HEK293 (cell line): ENCODE measurements at regions not wholly inside any gene's neighbourhood (a gene's known extent, or its start where the extent isn't known, plus 50 kb on each side); places are given as distances from the start of the nearest gene placed in this dataset.

Experiments
- CTCF ChIA-PET: fragments of 350-600 bp; formaldehyde crosslinking; extraction: SDS; loops from one replicate; lab custom pipeline; 2021; ENCODE audit warnings: antibody characterized with exemption; lab: Yijun Ruan, JAX
- POLR2A ChIA-PET: fragments of 300-600 bp; formaldehyde crosslinking; extraction: SDS; loops from one replicate; lab custom pipeline; 2020; ENCODE audit warnings: antibody characterized with exemption, inconsistent platforms; lab: Yijun Ruan, JAX
- H3K27ac ChIP-seq: fragments of 200-500 bp; sonication (Bioruptor generic); 2 replicates; pipeline ENCODE4 v1.5.1; 2014; ENCODE audit warnings: low read depth, low read length, control low read depth, inconsistent platforms; ENCODE audit errors: extremely low read depth
- H3K36me3 ChIP-seq, 2 experiments: fragments of 200-500 bp in 1 of 2; sonication (Bioruptor generic) in 1 of 2; 1 replicate in 1 of 2; 2 replicates in 1 of 2; pipeline ENCODE4 v1.5.1; 2014 to 2017; ENCODE audit warnings: inconsistent platforms in 2 of 2, low read length in 2 of 2; ENCODE audit not compliant: control insufficient read depth in 2 of 2, insufficient read depth in 1 of 2
- H3K4me1 ChIP-seq: fragments of 200-500 bp; sonication (Bioruptor generic); 2 replicates; pipeline ENCODE4 v1.5.1; 2014; ENCODE audit warnings: mild to moderate bottlenecking, low read length, inconsistent platforms; ENCODE audit not compliant: control insufficient read depth, insufficient read depth
- H3K4me3 ChIP-seq: 2 replicates; pipeline ENCODE4 v1.5.1; 2011; ENCODE audit warnings: low read depth, mild to moderate bottlenecking, control low read depth, low read length, moderate library complexity
- H3K9me3 ChIP-seq: fragments of 200-500 bp; sonication (Bioruptor generic); 2 replicates; pipeline ENCODE4 v1.5.1; 2014; ENCODE audit warnings: low read depth, low read length, inconsistent platforms; ENCODE audit not compliant: control insufficient read depth, insufficient read depth
- EGR2 ChIP-seq: fragments of 450-650 bp; formaldehyde crosslinking; IDR thresholded peaks from 2 replicates; pipeline ENCODE4 v1.5.1; 2016; ENCODE audit warnings: low read depth, missing biosample characterization, missing genetic modification characterization
- GFI1B ChIP-seq: fragments of 450-650 bp; formaldehyde crosslinking; IDR thresholded peaks from 2 replicates; pipeline ENCODE4 v1.5.1; 2016; ENCODE audit warnings: missing biosample characterization, missing genetic modification characterization
- KLF8 ChIP-seq: fragments of 450-650 bp; formaldehyde crosslinking; IDR thresholded peaks from 2 replicates; pipeline ENCODE4 v1.5.1; 2016; ENCODE audit warnings: missing biosample characterization, missing genetic modification characterization
- KLF9 ChIP-seq: fragments of 450-650 bp; formaldehyde crosslinking; IDR thresholded peaks from 2 replicates; pipeline ENCODE4 v1.5.1; 2016; ENCODE audit warnings: missing biosample characterization, missing genetic modification characterization, low read depth
- OVOL3 ChIP-seq: fragments of 450-650 bp; formaldehyde crosslinking; IDR thresholded peaks from 2 replicates; pipeline ENCODE4 v1.5.1; 2016; ENCODE audit warnings: missing biosample characterization, missing genetic modification characterization
- SCRT2 ChIP-seq: fragments of 450-650 bp; formaldehyde crosslinking; IDR thresholded peaks from 2 replicates; pipeline ENCODE4 v1.5.1; 2016; ENCODE audit warnings: missing biosample characterization, missing genetic modification characterization
- SETDB1 ChIP-seq: IDR thresholded peaks from one replicate; pipeline ENCODE4 v1.6.1; 2017; ENCODE audit warnings: mild to moderate bottlenecking, low read length, moderate library complexity, mixed read lengths; ENCODE audit not compliant: insufficient read length
- SP3 ChIP-seq: fragments of 450-650 bp; formaldehyde crosslinking; IDR thresholded peaks from 2 replicates; pipeline ENCODE4 v1.5.1; 2016; ENCODE audit warnings: missing biosample characterization, missing genetic modification characterization
- ZFP41 ChIP-seq: fragments of 450-650 bp; formaldehyde crosslinking; IDR thresholded peaks from 2 replicates; pipeline ENCODE4 v1.5.1; 2016; ENCODE audit warnings: missing biosample characterization, missing genetic modification characterization, borderline replicate concordance
- ZIC2 ChIP-seq: fragments of 450-650 bp; formaldehyde crosslinking; IDR thresholded peaks from 2 replicates; pipeline ENCODE4 v1.5.1; 2016; ENCODE audit warnings: missing biosample characterization, missing genetic modification characterization
- ZNF114 ChIP-seq: fragments of 450-650 bp; formaldehyde crosslinking; IDR thresholded peaks from 2 replicates; pipeline ENCODE4 v1.5.0; 2017; ENCODE audit warnings: missing biosample characterization, missing genetic modification characterization
- ZNF138 ChIP-seq: fragments of 450-650 bp; formaldehyde crosslinking; IDR thresholded peaks from 2 replicates; pipeline ENCODE4 v1.5.1; 2016; ENCODE audit warnings: missing biosample characterization, missing genetic modification characterization, borderline replicate concordance
- ZNF146 ChIP-seq: fragments of 450-650 bp; formaldehyde crosslinking; IDR thresholded peaks from 2 replicates; pipeline ENCODE4 v1.5.1; 2016; ENCODE audit warnings: missing biosample characterization, missing genetic modification characterization
- ZNF16 ChIP-seq: fragments of 450-650 bp; formaldehyde crosslinking; IDR thresholded peaks from 2 replicates; pipeline ENCODE4 v1.5.1; 2016; ENCODE audit warnings: low read depth, missing biosample characterization, missing genetic modification characterization
- ZNF184 ChIP-seq: fragments of 450-650 bp; IDR thresholded peaks from 2 replicates; pipeline ENCODE4 v1.5.1; 2018; ENCODE audit warnings: missing biosample characterization, mild to moderate bottlenecking, missing genetic modification characterization
- ZNF202 ChIP-seq: fragments of 450-650 bp; formaldehyde crosslinking; IDR thresholded peaks from 2 replicates; pipeline ENCODE4 v1.5.1; 2016; ENCODE audit warnings: missing biosample characterization, missing genetic modification characterization, borderline replicate concordance
- ZNF239 ChIP-seq: fragments of 450-650 bp; formaldehyde crosslinking; IDR thresholded peaks from 2 replicates; pipeline ENCODE4 v1.5.1; 2016; ENCODE audit warnings: missing biosample characterization, missing genetic modification characterization
- ZNF311 ChIP-seq: fragments of 450-650 bp; formaldehyde crosslinking; IDR thresholded peaks from 2 replicates; pipeline ENCODE4 v1.5.1; 2017; ENCODE audit warnings: missing biosample characterization, missing genetic modification characterization, borderline replicate concordance
- ZNF426 ChIP-seq: fragments of 450-650 bp; formaldehyde crosslinking; IDR thresholded peaks from 2 replicates; pipeline ENCODE4 v1.5.1; 2017; ENCODE audit warnings: missing biosample characterization, missing genetic modification characterization, mild to moderate bottlenecking, inconsistent platforms, moderate library complexity
- ZNF521 ChIP-seq: fragments of 450-650 bp; formaldehyde crosslinking; IDR thresholded peaks from 2 replicates; pipeline ENCODE4 v1.5.1; 2017; ENCODE audit warnings: missing biosample characterization, mild to moderate bottlenecking, missing genetic modification characterization
- ZNF596 ChIP-seq: fragments of 450-650 bp; IDR thresholded peaks from 2 replicates; pipeline ENCODE4 v1.5.0; 2018; ENCODE audit warnings: missing biosample characterization, mild to moderate bottlenecking, missing genetic modification characterization, moderate library complexity
- ZNF707 ChIP-seq: fragments of 450-650 bp; formaldehyde crosslinking; IDR thresholded peaks from 2 replicates; pipeline ENCODE4 v1.5.1; 2016; ENCODE audit warnings: missing biosample characterization, missing genetic modification characterization
- ZNF830 ChIP-seq: fragments of 450-650 bp; IDR thresholded peaks from 2 replicates; pipeline ENCODE4 v1.5.0; 2018; ENCODE audit warnings: missing biosample characterization, missing genetic modification characterization, low read depth, mild to moderate bottlenecking, moderate library complexity
- TF ChIP-seq, protein P1 (sequence below): fragments of 450-650 bp; formaldehyde crosslinking; IDR thresholded peaks from 2 replicates; pipeline ENCODE4 v1.5.1; 2017; ENCODE audit warnings: missing biosample characterization, missing genetic modification characterization
- TF ChIP-seq, protein P2 (sequence below): fragments of 450-650 bp; formaldehyde crosslinking; conservative IDR thresholded peaks from 2 replicates; pipeline ENCODE4 v1.5.1; 2016; ENCODE audit warnings: low read depth, missing biosample characterization, missing genetic modification characterization
- TF ChIP-seq, protein P3 (sequence below): fragments of 450-650 bp; formaldehyde crosslinking; IDR thresholded peaks from 2 replicates; pipeline ENCODE4 v1.5.1; 2016; ENCODE audit warnings: missing biosample characterization, missing genetic modification characterization

DNA sequence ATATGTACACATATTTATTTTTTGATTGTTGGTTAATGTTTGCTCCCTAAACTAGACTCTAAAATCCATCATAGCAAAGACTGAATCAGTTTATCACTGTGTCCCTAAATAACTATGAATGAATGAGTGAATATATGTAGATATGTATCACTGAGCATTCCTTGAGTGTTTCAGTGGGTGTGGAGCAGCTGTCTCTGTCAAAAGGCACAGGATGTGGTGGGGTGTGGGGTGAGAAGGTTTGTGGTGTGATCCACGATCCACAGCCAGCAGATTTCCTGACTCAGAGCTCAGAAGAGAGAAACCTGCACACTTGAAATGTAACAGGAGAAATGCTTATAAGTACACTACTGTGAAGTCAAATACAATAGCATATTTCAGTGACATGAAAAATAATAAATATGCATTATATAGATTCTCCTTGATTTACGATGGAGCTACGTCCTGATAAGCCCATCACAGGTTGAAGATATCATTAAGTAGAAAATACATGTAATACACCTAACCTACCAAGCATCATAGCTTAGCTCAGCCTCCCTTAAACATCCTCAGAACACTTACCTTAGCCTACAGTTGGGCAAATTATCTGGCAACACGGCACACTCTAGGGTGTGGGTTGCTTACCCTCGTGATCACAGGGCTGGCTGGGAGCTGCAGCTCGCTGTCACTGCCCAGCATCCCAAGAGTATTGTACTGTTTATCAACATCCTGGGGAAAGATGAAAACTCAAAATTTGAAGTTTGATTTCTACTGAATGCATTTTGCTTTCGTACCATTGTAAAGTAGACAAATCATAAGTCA lies 287.0 kb downstream of the GAS1 start:
- H3K4me1 ChIP-seq: no peaks in the 10 kb centered on the region
- POLR2A ChIA-PET: interaction anchor here (0.7 kb wide), 1 partner anchor 153 kb away, joined by 3 read pairs; no protein-coding TSS in a partner anchor
- H3K27ac ChIP-seq: no peak overlapping the region
- TF ChIP-seq ZNF707 (no peak), KLF9 (tag by site-specific recombination) (no peak), ZNF184 (tag by site-specific recombination) (no peak), OVOL3 (tag by site-specific recombination) (no peak), ZNF830 (tag by site-specific recombination) (no peak), SETDB1 (no peak), KLF8 (no peak), EGR2 (tag by site-specific recombination) (no peak), ZNF426 (tag by site-specific recombination) (no peak), ZNF146 (tag by site-specific recombination) (no peak)
- TF ChIP-seq, protein P1, sequence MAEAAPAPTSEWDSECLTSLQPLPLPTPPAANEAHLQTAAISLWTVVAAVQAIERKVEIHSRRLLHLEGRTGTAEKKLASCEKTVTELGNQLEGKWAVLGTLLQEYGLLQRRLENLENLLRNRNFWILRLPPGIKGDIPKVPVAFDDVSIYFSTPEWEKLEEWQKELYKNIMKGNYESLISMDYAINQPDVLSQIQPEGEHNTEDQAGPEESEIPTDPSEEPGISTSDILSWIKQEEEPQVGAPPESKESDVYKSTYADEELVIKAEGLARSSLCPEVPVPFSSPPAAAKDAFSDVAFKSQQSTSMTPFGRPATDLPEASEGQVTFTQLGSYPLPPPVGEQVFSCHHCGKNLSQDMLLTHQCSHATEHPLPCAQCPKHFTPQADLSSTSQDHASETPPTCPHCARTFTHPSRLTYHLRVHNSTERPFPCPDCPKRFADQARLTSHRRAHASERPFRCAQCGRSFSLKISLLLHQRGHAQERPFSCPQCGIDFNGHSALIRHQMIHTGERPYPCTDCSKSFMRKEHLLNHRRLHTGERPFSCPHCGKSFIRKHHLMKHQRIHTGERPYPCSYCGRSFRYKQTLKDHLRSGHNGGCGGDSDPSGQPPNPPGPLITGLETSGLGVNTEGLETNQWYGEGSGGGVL (tag by site-specific recombination): no peak
- CTCF ChIA-PET: interaction anchor here (0.6 to 1.2 kb wide), 3 partner anchors 19 to 811 kb away, joined by 3 to 4 read pairs (median 3); no protein-coding TSS in a partner anchor
- no peaks in the 10 kb centered on the region for H3K9me3 ChIP-seq
- H3K4me3 ChIP-seq: no peak overlapping the region
- H3K36me3 ChIP-seq: no peaks in the 10 kb centered on the region

DNA sequence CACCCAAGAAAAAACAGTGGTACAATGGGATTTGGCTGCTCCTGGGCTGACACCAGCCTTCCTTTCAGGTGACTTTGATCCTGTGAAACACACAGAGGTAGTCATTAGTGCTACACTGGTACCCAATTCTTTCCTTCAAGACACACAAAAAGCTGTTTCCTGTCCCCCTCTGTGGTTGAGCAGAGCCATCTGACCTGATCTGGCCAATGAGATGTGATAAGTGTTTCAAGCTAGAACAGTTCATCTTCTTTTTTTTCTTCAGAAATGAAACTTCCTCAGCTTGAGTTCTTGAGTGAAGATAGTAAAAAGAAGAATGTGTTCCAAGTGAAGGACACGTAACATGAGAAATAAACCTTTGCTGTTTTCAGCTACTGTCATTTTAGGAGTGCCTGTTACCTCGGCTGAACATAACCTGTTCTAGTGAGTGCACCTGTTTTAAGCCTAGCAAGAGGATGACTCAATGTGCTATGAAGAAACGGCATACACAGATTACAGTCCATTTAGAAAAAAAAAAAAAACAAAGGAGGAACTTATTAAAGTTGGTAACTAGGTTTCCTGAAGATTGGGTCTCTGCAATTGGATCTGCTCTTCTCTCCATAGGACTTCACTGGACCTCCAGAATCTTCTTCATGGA lies 287.8 kb downstream of the GAS1 start:
- POLR2A ChIA-PET: interaction anchor here (0.9 kb wide), 1 partner anchor 19 kb away, joined by 3 read pairs; no protein-coding TSS in a partner anchor
- Histone ChIP-seq H3K27ac (no peak overlapping the region), H3K4me1 (no peaks in the 10 kb centered on the region), H3K36me3 (no peaks in the 10 kb centered on the region), H3K4me3 (no peak overlapping the region), H3K9me3 (no peaks in the 10 kb centered on the region)
- CTCF ChIA-PET: interaction anchor here (0.7 to 1.3 kb wide), 3 partner anchors 17 to 38 kb away, joined by 3 to 4 read pairs (median 3); no protein-coding TSS in a partner anchor
- no peak for TF ChIP-seq ZNF114
- no peak for TF ChIP-seq ZNF138 (tag by site-specific recombination)
- no peak for TF ChIP-seq ZNF202
- TF ChIP-seq ZNF521 (tag by site-specific recombination): no peak
- no peak for TF ChIP-seq SP3 (tag by site-specific recombination)
- no peak for TF ChIP-seq ZNF239 (tag by site-specific recombination)
- no peak for TF ChIP-seq ZFP41 (tag by site-specific recombination)
- no peak for TF ChIP-seq ZNF16 (tag by site-specific recombination)
- TF ChIP-seq SCRT2 (tag by site-specific recombination): no peak
- TF ChIP-seq ZNF311 (tag by site-specific recombination): no peak
- TF ChIP-seq, protein P2, sequence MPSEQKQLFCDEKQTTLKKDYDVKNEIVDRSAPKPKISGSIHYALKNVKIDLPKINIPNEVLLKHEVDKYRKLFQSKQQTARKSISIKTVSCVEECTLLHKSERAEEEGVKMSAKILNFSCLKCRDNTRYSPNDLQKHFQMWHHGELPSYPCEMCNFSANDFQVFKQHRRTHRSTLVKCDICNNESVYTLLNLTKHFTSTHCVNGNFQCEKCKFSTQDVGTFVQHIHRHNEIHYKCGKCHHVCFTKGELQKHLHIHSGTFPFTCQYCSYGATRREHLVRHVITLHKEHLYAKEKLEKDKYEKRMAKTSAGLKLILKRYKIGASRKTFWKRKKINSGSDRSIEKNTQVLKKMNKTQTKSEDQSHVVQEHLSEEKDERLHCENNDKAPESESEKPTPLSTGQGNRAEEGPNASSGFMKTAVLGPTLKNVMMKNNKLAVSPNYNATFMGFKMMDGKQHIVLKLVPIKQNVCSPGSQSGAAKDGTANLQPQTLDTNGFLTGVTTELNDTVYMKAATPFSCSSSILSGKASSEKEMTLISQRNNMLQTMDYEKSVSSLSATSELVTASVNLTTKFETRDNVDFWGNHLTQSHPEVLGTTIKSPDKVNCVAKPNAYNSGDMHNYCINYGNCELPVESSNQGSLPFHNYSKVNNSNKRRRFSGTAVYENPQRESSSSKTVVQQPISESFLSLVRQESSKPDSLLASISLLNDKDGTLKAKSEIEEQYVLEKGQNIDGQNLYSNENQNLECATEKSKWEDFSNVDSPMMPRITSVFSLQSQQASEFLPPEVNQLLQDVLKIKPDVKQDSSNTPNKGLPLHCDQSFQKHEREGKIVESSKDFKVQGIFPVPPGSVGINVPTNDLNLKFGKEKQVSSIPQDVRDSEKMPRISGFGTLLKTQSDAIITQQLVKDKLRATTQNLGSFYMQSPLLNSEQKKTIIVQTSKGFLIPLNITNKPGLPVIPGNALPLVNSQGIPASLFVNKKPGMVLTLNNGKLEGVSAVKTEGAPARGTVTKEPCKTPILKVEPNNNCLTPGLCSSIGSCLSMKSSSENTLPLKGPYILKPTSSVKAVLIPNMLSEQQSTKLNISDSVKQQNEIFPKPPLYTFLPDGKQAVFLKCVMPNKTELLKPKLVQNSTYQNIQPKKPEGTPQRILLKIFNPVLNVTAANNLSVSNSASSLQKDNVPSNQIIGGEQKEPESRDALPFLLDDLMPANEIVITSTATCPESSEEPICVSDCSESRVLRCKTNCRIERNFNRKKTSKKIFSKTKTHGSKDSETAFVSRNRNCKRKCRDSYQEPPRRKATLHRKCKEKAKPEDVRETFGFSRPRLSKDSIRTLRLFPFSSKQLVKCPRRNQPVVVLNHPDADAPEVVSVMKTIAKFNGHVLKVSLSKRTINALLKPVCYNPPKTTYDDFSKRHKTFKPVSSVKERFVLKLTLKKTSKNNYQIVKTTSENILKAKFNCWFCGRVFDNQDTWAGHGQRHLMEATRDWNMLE: no peak
- TF ChIP-seq GFI1B (tag by site-specific recombination): no peak
- TF ChIP-seq, protein P3, sequence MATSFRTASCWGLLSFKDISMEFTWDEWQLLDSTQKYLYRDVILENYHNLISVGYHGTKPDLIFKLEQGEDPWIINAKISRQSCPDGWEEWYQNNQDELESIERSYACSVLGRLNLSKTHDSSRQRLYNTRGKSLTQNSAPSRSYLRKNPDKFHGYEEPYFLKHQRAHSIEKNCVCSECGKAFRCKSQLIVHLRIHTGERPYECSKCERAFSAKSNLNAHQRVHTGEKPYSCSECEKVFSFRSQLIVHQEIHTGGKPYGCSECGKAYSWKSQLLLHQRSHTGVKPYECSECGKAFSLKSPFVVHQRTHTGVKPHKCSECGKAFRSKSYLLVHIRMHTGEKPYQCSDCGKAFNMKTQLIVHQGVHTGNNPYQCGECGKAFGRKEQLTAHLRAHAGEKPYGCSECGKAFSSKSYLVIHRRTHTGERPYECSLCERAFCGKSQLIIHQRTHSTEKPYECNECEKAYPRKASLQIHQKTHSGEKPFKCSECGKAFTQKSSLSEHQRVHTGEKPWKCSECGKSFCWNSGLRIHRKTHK (tag by site-specific recombination): no peak
- no peak for TF ChIP-seq ZNF596 (tag by site-specific recombination)
- TF ChIP-seq ZIC2: no peak
